Endothelial cell of umbilical vein (primary cell): ENCODE measurements at regions not wholly inside any gene's neighbourhood (a gene's known extent, or its start where the extent isn't known, plus 50 kb on each side); places are given as distances from the start of the nearest gene placed in this dataset.

Experiments used
- BruUV-seq: library from RNA; stranded (reverse); fragments of 400-500 nt; replicated peaks from 2 replicates; lab custom pipeline; 2021; lab: Mats Ljungman, UMichigan
- CTCF ChIA-PET: fragments of 300-600, 350-600 bp; sonication (Branson Sonifier 250); formaldehyde crosslinking; loops from one replicate; lab custom pipeline; 2021; ENCODE audit warnings: antibody characterized with exemption, inconsistent platforms; lab: Charles Lee
- POLR2A ChIA-PET: fragments of 300-600, 350-600 bp; sonication (Branson Sonifier 250); formaldehyde crosslinking; loops from one replicate; lab custom pipeline; 2021; ENCODE audit warnings: antibody characterized with exemption, inconsistent platforms; lab: Charles Lee
- DNase-seq: peaks from one replicate; pipeline ENCODE4 v3.0.0-alpha.2; 2011; ENCODE audit warnings: low read depth, low spot score
- FAIRE-seq: peaks from 2 replicates; lab custom pipeline; 2011; peaks lifted over from hg19 to GRCh38; lab: Jason Lieb, UNC
- H2AFZ ChIP-seq: 2 replicates; pipeline ENCODE4 v1.6.0; 2012; ENCODE audit warnings: low read depth, low read length, control low read depth, inconsistent platforms
- H3K27ac ChIP-seq: 2 replicates; pipeline ENCODE4 v1.5.1; 2011; ENCODE audit warnings: low read depth, mild to moderate bottlenecking, control low read depth, low read length, moderate library complexity; ENCODE audit not compliant: insufficient read depth
- H3K27me3 ChIP-seq, 2 experiments: 2 replicates each; pipeline versions ENCODE4 v1.6.0 to v1.6.1; 2011; ENCODE audit warnings: low read length in 2 of 2, mixed read lengths in 1 of 2; ENCODE audit not compliant: control insufficient read depth in 2 of 2, insufficient read depth in 2 of 2
- H3K36me3 ChIP-seq, 2 experiments: 2 replicates in 1 of 2; 3 replicates in 1 of 2; pipeline ENCODE4 v1.5.1; 2011; ENCODE audit warnings: low read length in 2 of 2, mild to moderate bottlenecking in 1 of 2, moderate library complexity in 1 of 2; ENCODE audit not compliant: control insufficient read depth in 2 of 2, insufficient read depth in 2 of 2; ENCODE audit errors: extremely low read depth in 1 of 2
- H3K4me1 ChIP-seq: 3 replicates; pipeline ENCODE4 v1.5.1; 2011; ENCODE audit warnings: mild to moderate bottlenecking, low read length; ENCODE audit not compliant: control insufficient read depth, insufficient read depth; ENCODE audit errors: extremely low read depth
- H3K4me2 ChIP-seq: 2 replicates; pipeline ENCODE4 v1.6.1; 2011; ENCODE audit warnings: low read length, control low read depth, mixed read lengths; ENCODE audit not compliant: insufficient read depth
- H3K4me3 ChIP-seq, 3 experiments: fragments of 200-600 bp in 1 of 3; sonication (generic), shearing (Covaris generic) in 1 of 3; replicated peaks in 1 of 3; 2 replicates each; pipeline ENCODE4 v1.5.1; 2011 to 2016; ENCODE audit warnings: control low read depth in 3 of 3, low read length in 3 of 3, mild to moderate bottlenecking in 2 of 3, inconsistent platforms in 1 of 3, low read depth in 1 of 3, moderate library complexity in 1 of 3; ENCODE audit not compliant: insufficient read depth in 1 of 3
- H3K79me2 ChIP-seq: 2 replicates; pipeline ENCODE4 v1.6.0; 2012; ENCODE audit warnings: low read length, inconsistent platforms; ENCODE audit not compliant: control insufficient read depth, insufficient read depth
- H3K9ac ChIP-seq: replicated peaks from 2 replicates; pipeline ENCODE3; 2011; ENCODE audit warnings: low read length, control low read depth; ENCODE audit not compliant: insufficient read depth; ENCODE audit errors: extremely low read depth
- H3K9me1 ChIP-seq: replicated peaks from 3 replicates; pipeline ENCODE4 v1.6.0; 2011; ENCODE audit warnings: mild to moderate bottlenecking, low read length; ENCODE audit not compliant: control insufficient read depth, insufficient read depth; ENCODE audit errors: extremely low read depth
- H3K9me3 ChIP-seq: replicated peaks from 2 replicates; pipeline ENCODE4 v1.5.1; 2012; ENCODE audit warnings: low read length, inconsistent platforms; ENCODE audit not compliant: control insufficient read depth, insufficient read depth
- H4K20me1 ChIP-seq: replicated peaks from 2 replicates; pipeline ENCODE3; 2011; ENCODE audit warnings: mild to moderate bottlenecking, low read length; ENCODE audit not compliant: control insufficient read depth, insufficient read depth; ENCODE audit errors: extremely low read depth
- EZH2 ChIP-seq: IDR thresholded peaks from 2 replicates; pipeline ENCODE4 v1.6.1; 2012; ENCODE audit warnings: borderline replicate concordance, low read depth, mild to moderate bottlenecking, moderate library complexity, low read length, inconsistent platforms; ENCODE audit not compliant: severe bottlenecking
- FOS ChIP-seq: IDR thresholded peaks from 2 replicates; pipeline ENCODE4 v1.6.1; 2011; ENCODE audit warnings: mild to moderate bottlenecking, low read length, moderate library complexity, borderline replicate concordance; ENCODE audit not compliant: insufficient read depth
- GATA2 ChIP-seq: IDR thresholded peaks from 2 replicates; pipeline ENCODE4 v1.7.0; 2011; ENCODE audit warnings: low read depth, mild to moderate bottlenecking, moderate library complexity, mixed read lengths, low read length; ENCODE audit not compliant: insufficient read length, insufficient read depth
- JUN ChIP-seq: IDR thresholded peaks from 2 replicates; pipeline ENCODE4 v1.6.1; 2011; ENCODE audit warnings: borderline replicate concordance, low read depth; ENCODE audit not compliant: insufficient read length, insufficient read depth
- MYC ChIP-seq: IDR thresholded peaks from one replicate; pipeline ENCODE4 v1.6.1; 2011; ENCODE audit warnings: mild to moderate bottlenecking, low read depth, low read length
- POLR2A ChIP-seq: IDR thresholded peaks from 2 replicates; pipeline ENCODE4 v1.6.1; 2012; ENCODE audit warnings: low read depth, mild to moderate bottlenecking, control low read depth, low read length
- POLR2AphosphoS5 ChIP-seq: IDR thresholded peaks from 2 replicates; pipeline ENCODE4 v1.6.1; 2012; ENCODE audit warnings: low read depth, mild to moderate bottlenecking, control low read depth, low read length, moderate library complexity; ENCODE audit not compliant: insufficient read depth
- dilution Hi-C: fragments of 300-500 bp; cut with MboI; formaldehyde crosslinking; loops from one replicate; pipeline ENCODE4 v1.15.0; 2019; ENCODE audit warnings: low sequenced_read_pairs; ENCODE audit not compliant: extremely low pct_ligation_motif_present
- intact Hi-C: fragments of 100-400 bp; cut with micrococcal nuclease; formaldehyde crosslinking; loops from one replicate; pipeline ENCODE4 v1.10.0; 2022
- TF ChIP-seq, protein P1 (sequence below): IDR thresholded peaks from 2 replicates; pipeline ENCODE4 v1.6.1; 2011; ENCODE audit not compliant: insufficient read depth, insufficient read length
- TF ChIP-seq, protein P2 (sequence below), 2 donors: IDR thresholded peaks; 1 replicate in 1 of 2; 2 replicates in 1 of 2; pipeline ENCODE4 v1.5.1; 2011; ENCODE audit warnings: low read length in 2 of 2, mild to moderate bottlenecking in 2 of 2, moderate library complexity in 2 of 2, control low read depth in 1 of 2, inconsistent platforms in 1 of 2, low read depth in 1 of 2; ENCODE audit not compliant: insufficient read depth in 1 of 2; ENCODE audit errors: extremely low read depth in 1 of 2

DNA sequence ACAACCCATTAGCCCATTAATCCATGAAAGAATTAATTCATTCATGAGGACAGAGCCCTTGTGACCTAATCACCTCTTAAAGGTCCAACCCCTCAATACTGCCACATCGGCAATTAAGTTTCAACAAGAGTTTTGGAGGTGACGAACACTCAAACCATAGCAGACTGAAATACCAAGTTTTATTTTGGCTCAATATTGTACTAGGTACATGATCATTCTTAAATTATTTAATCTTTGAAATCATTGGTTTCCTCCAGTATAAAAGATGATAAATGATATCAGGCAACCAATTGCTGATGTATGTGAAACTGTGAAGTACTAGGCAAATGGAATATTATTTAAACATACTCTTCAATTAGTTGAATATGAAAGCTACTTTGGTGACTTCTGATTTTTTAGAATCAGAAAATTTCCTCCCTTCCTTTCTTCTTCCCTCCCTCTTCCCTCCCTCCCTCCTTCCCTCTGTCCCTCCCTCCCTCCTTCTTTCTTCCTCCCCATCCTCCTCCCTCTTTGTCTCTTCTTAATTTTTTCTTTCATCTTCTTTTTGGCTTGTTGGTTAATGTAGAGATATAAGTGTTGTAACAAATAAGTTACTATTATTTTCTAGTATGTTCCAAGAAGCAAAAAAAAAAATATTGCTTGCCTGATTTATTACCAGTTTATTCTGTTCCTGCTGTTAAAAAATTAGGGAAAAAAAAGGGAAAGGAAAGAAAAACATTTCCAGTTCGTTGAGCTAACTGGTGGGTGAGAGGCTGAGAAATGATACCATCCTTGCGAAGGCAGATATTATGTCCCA, 233.9 kb upstream of the ZNF217 start:
- ChIA-PET POLR2A (interaction anchor here (0.7 kb wide), 1 partner anchor 108 kb away, joined by 5 read pairs; no protein-coding TSS in a partner anchor), CTCF (interaction anchor here (0.6 to 2.5 kb wide), 12 partner anchors 9 to 233 kb away, joined by 3 to 13 read pairs (median 4); partner anchors contain the start of gene ZNF217)
- Histone ChIP-seq H3K79me2 (no peaks in the 10 kb centered on the region), H3K4me2 (peak overlapping the region; percentile 98), H3K4me3 (peak overlapping the region in 1 of 3 experiments; percentile 57), H3K27me3 (no peaks in the 10 kb centered on the region), H3K9me3 (no peaks in the 10 kb centered on the region), H3K27ac (peak overlapping the region; percentile 100), H4K20me1 (no peaks in the 10 kb centered on the region), H3K4me1 (peaks cover 35% of the 10 kb centered on the region), H3K9ac (peak overlapping the region; percentile 98), H2AFZ (peak overlapping the region; percentile 39), H3K36me3 (no peaks in the 10 kb centered on the region), H3K9me1 (no peaks in the 10 kb centered on the region)
- no TSS peak for BruUV-seq
- intact Hi-C loops (loop anchor here (1.0 to 5.0 kb wide), 11 partner anchors 36 to 248 kb away; no protein-coding TSS in a partner anchor), dilution Hi-C loops (no loop called here)
- no peak for DNase-seq
- no peak for FAIRE-seq
- TF ChIP-seq EZH2: no peak
- no peak for TF ChIP-seq GATA2
- TF ChIP-seq POLR2A: no peak
- TF ChIP-seq MYC: no peak
- no peak for TF ChIP-seq JUN
- TF ChIP-seq POLR2AphosphoS5: no peak
- no peak for TF ChIP-seq FOS
- TF ChIP-seq, protein P1, sequence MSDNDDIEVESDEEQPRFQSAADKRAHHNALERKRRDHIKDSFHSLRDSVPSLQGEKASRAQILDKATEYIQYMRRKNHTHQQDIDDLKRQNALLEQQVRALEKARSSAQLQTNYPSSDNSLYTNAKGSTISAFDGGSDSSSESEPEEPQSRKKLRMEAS: no peak
- TF ChIP-seq, protein P2, sequence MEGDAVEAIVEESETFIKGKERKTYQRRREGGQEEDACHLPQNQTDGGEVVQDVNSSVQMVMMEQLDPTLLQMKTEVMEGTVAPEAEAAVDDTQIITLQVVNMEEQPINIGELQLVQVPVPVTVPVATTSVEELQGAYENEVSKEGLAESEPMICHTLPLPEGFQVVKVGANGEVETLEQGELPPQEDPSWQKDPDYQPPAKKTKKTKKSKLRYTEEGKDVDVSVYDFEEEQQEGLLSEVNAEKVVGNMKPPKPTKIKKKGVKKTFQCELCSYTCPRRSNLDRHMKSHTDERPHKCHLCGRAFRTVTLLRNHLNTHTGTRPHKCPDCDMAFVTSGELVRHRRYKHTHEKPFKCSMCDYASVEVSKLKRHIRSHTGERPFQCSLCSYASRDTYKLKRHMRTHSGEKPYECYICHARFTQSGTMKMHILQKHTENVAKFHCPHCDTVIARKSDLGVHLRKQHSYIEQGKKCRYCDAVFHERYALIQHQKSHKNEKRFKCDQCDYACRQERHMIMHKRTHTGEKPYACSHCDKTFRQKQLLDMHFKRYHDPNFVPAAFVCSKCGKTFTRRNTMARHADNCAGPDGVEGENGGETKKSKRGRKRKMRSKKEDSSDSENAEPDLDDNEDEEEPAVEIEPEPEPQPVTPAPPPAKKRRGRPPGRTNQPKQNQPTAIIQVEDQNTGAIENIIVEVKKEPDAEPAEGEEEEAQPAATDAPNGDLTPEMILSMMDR (IDR thresholded peaks at IDR 0.05; ENCODE audit: extremely low read depth in 1 of 2, insufficient read depth in 1 of 2, low read depth in 1 of 2, low read length in 2 of 2): no peak
